ENCODE measurements at regions not wholly inside any gene's neighbourhood (a gene's known extent, or its start where the extent isn't known, plus 50 kb on each side); places are given as distances from the start of the nearest gene placed in this dataset.
"Not testable (repeated sequence)": the region's sequence is repeated elsewhere in the genome, so short reads cannot be mapped to it uniquely, and the experiment has no call there.

DNA sequence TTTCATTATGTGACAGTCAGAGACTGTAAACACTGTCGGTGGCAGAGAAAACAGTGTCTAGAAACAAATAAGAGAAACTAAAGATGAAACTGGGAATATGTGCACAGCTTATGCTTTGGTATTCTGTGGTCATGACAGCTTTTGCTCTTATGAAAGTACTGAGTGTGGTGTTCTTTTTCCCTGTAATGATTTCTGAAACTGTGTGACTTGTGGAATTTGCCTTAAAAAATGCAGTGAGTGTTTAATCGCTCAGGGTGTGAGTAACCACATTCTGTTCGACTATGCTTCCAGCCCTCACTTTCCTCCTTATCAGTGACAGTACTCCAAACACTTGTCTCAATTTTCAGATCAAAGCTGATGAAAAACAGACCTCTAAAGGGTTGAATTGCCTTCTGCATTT is 66.9 kb upstream of the DIAPH3 start:
- TF ChIP-seq CTCF (IDR thresholded peaks at IDR 0.05; ENCODE audit: extremely low read depth, insufficient read depth, missing control alignments) = no peak
- in situ Hi-C loops (cut with MboI; ENCODE audit: low pct_unique_long_range_greater_than_20kb, low sequenced_read_pairs, unreplicated experiment) = no loop called here
- no peak for DNase-seq (ENCODE audit: low spot score)

DNA sequence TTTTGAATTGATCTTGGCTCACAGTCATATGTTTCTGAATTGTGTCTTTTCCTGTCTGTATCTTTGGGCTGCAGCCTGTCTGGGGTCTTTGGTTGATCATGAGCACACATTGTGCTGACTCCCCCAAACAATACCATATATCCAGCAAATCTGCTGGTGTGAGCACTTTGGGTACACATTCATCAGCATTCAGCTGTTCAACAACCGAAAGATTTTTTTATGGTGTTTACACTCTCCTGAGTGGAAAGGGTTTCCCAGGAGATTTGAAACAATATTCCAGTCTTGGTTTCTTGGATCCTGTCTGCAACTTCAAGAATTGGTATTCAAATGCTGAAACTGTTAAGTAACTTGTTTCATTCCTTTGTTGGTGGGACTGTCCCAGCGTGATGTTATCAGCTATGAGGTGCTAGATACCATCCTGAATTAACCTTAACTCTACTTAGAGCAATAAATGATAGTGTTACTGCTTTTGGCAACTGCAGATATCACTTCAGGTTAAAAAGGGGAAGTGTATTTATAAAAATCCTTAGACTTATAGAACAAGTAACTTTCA is 78.4 kb upstream of the DIAPH3 start:
- in situ Hi-C loops (cut with MboI; ENCODE audit: low pct_unique_long_range_greater_than_20kb, low sequenced_read_pairs, unreplicated experiment) = no loop called here
- TF ChIP-seq CTCF (IDR thresholded peaks at IDR 0.05; ENCODE audit: extremely low read depth, insufficient read depth, missing control alignments) = no peak
- no peak for DNase-seq (ENCODE audit: low spot score)

GRCh38 chr13:60244381-60244780 is 80.7 kb upstream of the DIAPH3 start:
- TF ChIP-seq CTCF (IDR thresholded peaks at IDR 0.05; ENCODE audit: extremely low read depth, insufficient read depth, missing control alignments) = no peak
- DNase-seq (ENCODE audit: low spot score) = no peak
- in situ Hi-C loops (cut with MboI; ENCODE audit: low pct_unique_long_range_greater_than_20kb, low sequenced_read_pairs, unreplicated experiment) = no loop called here

GRCh38 chr13:60251419-60251818 is 87.7 kb upstream of the DIAPH3 start:
- DNase-seq (ENCODE audit: low spot score); in situ Hi-C loops (cut with MboI; ENCODE audit: low pct_unique_long_range_greater_than_20kb, low sequenced_read_pairs, unreplicated experiment): not testable (repeated sequence)

- DNase-seq (ENCODE audit: low spot score) = no peak
- no peak for TF ChIP-seq CTCF (IDR thresholded peaks at IDR 0.05; ENCODE audit: extremely low read depth, insufficient read depth, missing control alignments)
- in situ Hi-C loops (cut with MboI; ENCODE audit: low pct_unique_long_range_greater_than_20kb, low sequenced_read_pairs, unreplicated experiment) = no loop called here
Measured at GRCh38 chr13:60258349-60258748, 94.6 kb upstream of the DIAPH3 start.

- TF ChIP-seq CTCF (IDR thresholded peaks at IDR 0.05; ENCODE audit: extremely low read depth, insufficient read depth, missing control alignments) = no peak
- no peak for DNase-seq (ENCODE audit: low spot score)
- in situ Hi-C loops (cut with MboI; ENCODE audit: low pct_unique_long_range_greater_than_20kb, low sequenced_read_pairs, unreplicated experiment) = no loop called here
Measured at GRCh38 chr13:60260440-60260839, 96.7 kb upstream of the DIAPH3 start.

- no peak for TF ChIP-seq CTCF (IDR thresholded peaks at IDR 0.05; ENCODE audit: extremely low read depth, insufficient read depth, missing control alignments)
- DNase-seq (ENCODE audit: low spot score) = no peak
- in situ Hi-C loops (cut with MboI; ENCODE audit: low pct_unique_long_range_greater_than_20kb, low sequenced_read_pairs, unreplicated experiment) = no loop called here
Measured at GRCh38 chr13:60261432-60262351, 98.0 kb upstream of the DIAPH3 start.

Measured in GM13977 (cell line).